ENCODE measurements at regions not wholly inside any gene's neighbourhood (a gene's known extent, or its start where the extent isn't known, plus 50 kb on each side); places are given as distances from the start of the nearest gene placed in this dataset.
A peak's percentile ranks its signal among the peaks of the same experiment; 100 is the strongest.

DNA sequence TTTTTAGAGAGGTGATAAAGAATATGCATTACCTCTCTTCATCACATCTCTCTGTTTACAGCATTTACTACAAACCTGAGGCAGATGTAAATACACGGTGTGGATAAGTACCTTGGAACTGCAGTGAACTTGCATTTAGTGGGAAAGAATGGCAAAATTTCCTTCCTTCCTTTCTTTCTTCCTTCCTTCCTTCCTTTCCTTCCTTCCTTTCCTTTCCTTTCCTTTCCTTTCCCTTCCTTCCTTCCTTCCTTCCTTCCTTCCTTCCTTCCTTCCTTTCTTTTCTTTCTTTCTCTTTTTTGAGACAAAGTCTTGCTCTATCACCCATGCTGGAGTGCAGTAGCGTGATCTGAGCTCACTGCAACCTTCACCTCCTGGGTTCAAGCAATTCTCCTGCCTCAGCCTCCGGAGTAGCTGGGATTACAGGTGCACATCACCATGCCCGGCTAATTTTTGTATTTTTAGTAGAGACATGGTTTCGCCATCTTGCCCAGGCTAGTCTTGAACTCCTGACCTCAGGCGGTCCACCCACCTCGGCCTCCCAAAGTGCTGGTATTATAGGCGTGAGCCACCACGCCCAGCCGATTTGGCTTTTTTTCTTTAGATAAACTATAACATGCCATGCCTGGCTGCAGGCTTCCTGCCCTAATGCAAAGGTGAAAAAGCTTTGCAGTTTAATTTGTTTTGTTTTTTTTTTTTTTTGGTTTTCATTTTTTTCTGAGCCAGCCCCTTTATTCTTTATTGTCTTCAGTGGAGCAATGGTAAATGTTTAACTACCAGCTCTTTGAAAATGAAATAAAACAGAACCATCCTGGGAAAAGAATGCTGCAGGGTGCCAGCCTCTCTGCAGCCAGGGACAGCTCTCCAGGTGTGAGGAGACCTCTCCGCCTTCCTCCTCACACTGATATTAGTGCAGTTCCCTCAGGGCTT is 64.2 kb upstream of the NEDD9 start:
- peak in 1 of 2 donors; percentile 64 for DNase-seq
- H3K27me3 ChIP-seq (ENCODE audit: control insufficient read depth, insufficient read depth, low read length): no peaks in the 10 kb centered on the region
- no peaks in the 10 kb centered on the region for H3K36me3 ChIP-seq (ENCODE audit: control insufficient read depth, insufficient read depth, low read length)
- 50% methylated on average over 2 of the region's 11 CpGs for WGBS (ENCODE audit: insufficient coverage, low lambda C conversion rate)
- H3K27ac ChIP-seq (ENCODE audit: low read length): peak overlapping the region; percentile 47
- peaks cover 20% of the 10 kb centered on the region for H3K4me1 ChIP-seq (ENCODE audit: control insufficient read depth, insufficient read depth, low read length)
- no peak overlapping the region for H3K4me3 ChIP-seq (ENCODE audit: low read length)
- no peaks in the 10 kb centered on the region for H3K9me3 ChIP-seq (ENCODE audit: control insufficient read depth, low read depth, low read length)

DNA sequence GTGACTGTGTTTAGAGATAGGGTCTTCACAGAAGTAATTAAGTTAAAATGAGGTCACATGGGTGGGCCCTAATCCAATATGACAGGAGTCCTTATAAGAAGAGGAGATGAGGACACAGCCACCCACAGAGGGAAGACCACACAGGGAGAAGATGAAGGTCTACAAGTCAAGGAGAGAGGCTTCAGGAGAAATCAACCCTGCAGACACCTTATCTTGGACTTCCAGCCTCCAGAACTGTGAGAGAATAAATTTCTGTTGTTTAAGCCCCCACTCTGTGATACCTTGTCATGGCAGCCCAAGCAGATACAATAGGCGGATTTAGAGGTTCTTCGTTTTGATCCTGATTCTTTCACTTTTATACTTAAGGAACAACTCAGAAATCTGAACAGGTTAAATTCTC is 63.5 kb upstream of the NEDD9 start:
- no peaks in the 10 kb centered on the region for H3K9me3 ChIP-seq (ENCODE audit: control insufficient read depth, low read depth, low read length)
- H3K4me3 ChIP-seq (ENCODE audit: low read length): no peak overlapping the region
- no CpG with 5 or more reads among the region's 2 CpGs for WGBS (ENCODE audit: insufficient coverage, low lambda C conversion rate)
- peaks cover 24% of the 10 kb centered on the region for H3K4me1 ChIP-seq (ENCODE audit: control insufficient read depth, insufficient read depth, low read length)
- no peak for DNase-seq
- no peak overlapping the region for H3K27ac ChIP-seq (ENCODE audit: low read length)
- no peaks in the 10 kb centered on the region for H3K27me3 ChIP-seq (ENCODE audit: control insufficient read depth, insufficient read depth, low read length)
- no peaks in the 10 kb centered on the region for H3K36me3 ChIP-seq (ENCODE audit: control insufficient read depth, insufficient read depth, low read length)

DNA sequence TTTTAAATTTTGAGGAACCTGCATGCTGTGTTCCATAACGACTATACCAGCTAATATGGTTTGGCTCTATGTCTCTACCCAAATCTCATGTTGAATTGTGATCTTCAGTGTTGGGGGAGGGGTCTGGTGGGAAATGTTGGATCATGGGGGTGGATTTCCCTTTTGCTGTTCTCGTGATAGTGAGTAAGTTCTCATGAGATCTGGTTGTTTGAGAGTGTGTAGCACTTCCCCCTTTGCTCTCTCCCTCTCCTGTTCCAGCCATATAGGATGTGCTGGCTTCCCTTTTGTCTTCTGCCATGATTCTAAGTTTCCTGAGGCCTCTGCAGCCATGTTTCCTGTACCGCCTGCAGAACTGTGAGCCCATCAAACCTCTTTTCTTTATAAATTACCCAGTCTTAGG is 61.8 kb upstream of the NEDD9 start:
- WGBS (ENCODE audit: insufficient coverage, low lambda C conversion rate): 100% methylated on average over 1 of the region's 3 CpGs
- Histone ChIP-seq H3K27ac (ENCODE audit: low read length) (no peak overlapping the region), H3K4me1 (ENCODE audit: control insufficient read depth, insufficient read depth, low read length) (peaks cover 24% of the 10 kb centered on the region), H3K9me3 (ENCODE audit: control insufficient read depth, low read depth, low read length) (no peaks in the 10 kb centered on the region), H3K4me3 (ENCODE audit: low read length) (no peak overlapping the region), H3K36me3 (ENCODE audit: control insufficient read depth, insufficient read depth, low read length) (no peaks in the 10 kb centered on the region), H3K27me3 (ENCODE audit: control insufficient read depth, insufficient read depth, low read length) (no peaks in the 10 kb centered on the region)
- DNase-seq: no peak

DNA sequence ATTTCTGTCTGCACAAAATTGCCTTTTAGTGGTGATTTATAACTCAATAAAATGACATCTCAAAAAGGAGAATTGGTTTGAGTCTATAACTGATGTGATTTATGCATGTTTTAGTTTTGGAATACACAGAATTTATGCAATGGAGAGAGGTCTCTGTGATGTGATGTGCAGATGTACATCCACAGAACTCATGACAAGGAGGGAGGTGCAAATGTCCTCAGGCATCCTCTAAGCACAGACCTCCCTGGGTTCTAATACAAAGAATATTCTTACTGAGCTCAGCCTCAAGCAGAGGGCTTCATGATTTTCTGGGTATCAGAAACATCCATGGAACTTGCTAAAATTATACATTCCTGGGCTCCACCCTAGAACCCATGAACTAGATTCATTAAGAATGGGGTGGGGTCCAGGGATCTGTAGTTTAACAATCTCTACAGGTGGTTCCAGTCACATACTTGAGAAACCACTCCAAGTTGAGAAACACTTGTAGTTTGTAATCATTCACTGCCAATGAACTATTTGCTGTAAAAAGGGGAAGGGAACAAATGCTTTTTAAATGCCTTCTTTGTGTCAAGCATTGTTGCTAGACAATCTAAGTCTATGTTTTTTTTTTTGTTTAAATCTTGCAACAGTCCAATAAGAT is 60.2 kb upstream of the NEDD9 start:
- peak overlapping the region; percentile 35 for H3K27ac ChIP-seq (ENCODE audit: low read length)
- DNase-seq: no peak
- H3K27me3 ChIP-seq (ENCODE audit: control insufficient read depth, insufficient read depth, low read length): no peaks in the 10 kb centered on the region
- H3K4me1 ChIP-seq (ENCODE audit: control insufficient read depth, insufficient read depth, low read length): peaks cover 31% of the 10 kb centered on the region
- no peaks in the 10 kb centered on the region for H3K36me3 ChIP-seq (ENCODE audit: control insufficient read depth, insufficient read depth, low read length)
- H3K4me3 ChIP-seq (ENCODE audit: low read length): no peak overlapping the region
- no peaks in the 10 kb centered on the region for H3K9me3 ChIP-seq (ENCODE audit: control insufficient read depth, low read depth, low read length)

DNA sequence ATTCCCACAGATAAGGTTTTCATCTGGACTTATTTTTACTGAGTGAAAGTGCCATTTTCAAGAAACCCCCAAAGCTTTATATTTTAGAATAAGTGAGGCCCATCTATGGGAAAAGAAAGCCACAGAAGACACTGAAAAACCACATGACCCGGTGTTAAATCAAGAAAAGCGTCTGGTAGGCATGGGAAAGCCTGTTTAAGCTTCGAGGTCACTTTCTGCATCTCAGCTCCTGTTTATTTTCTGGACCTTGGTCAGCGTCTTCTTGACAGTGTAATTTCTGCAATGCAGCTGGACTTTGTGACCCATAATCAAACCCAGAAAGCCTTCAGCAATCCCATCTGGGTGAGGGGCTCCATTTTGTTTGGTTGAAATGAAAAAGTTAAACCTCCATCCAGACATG is 59.6 kb upstream of the NEDD9 start:
- 47% methylated on average over 3 of the region's 4 CpGs for WGBS (ENCODE audit: insufficient coverage, low lambda C conversion rate)
- Histone ChIP-seq H3K4me1 (ENCODE audit: control insufficient read depth, insufficient read depth, low read length) (peaks cover 28% of the 10 kb centered on the region), H3K27ac (ENCODE audit: low read length) (peak overlapping the region; percentile 70), H3K36me3 (ENCODE audit: control insufficient read depth, insufficient read depth, low read length) (no peaks in the 10 kb centered on the region), H3K4me3 (ENCODE audit: low read length) (no peak overlapping the region), H3K9me3 (ENCODE audit: control insufficient read depth, low read depth, low read length) (no peaks in the 10 kb centered on the region), H3K27me3 (ENCODE audit: control insufficient read depth, insufficient read depth, low read length) (no peaks in the 10 kb centered on the region)
- DNase-seq: peak; percentile 51 to 75

DNA sequence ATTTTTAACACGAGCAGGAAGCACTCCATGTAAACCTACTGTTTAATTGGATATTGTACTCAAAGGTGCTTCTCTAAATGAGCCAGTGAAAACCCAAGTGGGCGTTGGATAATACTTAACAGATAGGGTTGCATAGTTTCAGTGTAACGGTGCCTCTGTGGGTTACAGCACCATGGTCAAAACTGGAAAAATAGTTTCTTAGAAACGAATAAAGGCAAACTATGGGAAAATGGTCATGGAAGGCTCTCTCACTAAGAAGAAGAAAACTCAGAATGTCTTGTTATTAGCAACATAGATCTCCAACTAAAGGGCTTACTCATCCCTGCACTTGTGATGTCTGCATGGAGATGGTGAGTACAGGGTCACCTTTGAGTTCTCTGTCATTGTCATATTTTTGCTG is 59.1 kb upstream of the NEDD9 start:
- DNase-seq: no peak
- no peaks in the 10 kb centered on the region for H3K36me3 ChIP-seq (ENCODE audit: control insufficient read depth, insufficient read depth, low read length)
- H3K27ac ChIP-seq (ENCODE audit: low read length): peak overlapping the region; percentile 70
- H3K4me1 ChIP-seq (ENCODE audit: control insufficient read depth, insufficient read depth, low read length): peaks cover 25% of the 10 kb centered on the region
- H3K27me3 ChIP-seq (ENCODE audit: control insufficient read depth, insufficient read depth, low read length): no peaks in the 10 kb centered on the region
- H3K4me3 ChIP-seq (ENCODE audit: low read length): no peak overlapping the region
- H3K9me3 ChIP-seq (ENCODE audit: control insufficient read depth, low read depth, low read length): no peaks in the 10 kb centered on the region
- WGBS (ENCODE audit: insufficient coverage, low lambda C conversion rate): 100% methylated on average over 2 of the region's 4 CpGs

DNA sequence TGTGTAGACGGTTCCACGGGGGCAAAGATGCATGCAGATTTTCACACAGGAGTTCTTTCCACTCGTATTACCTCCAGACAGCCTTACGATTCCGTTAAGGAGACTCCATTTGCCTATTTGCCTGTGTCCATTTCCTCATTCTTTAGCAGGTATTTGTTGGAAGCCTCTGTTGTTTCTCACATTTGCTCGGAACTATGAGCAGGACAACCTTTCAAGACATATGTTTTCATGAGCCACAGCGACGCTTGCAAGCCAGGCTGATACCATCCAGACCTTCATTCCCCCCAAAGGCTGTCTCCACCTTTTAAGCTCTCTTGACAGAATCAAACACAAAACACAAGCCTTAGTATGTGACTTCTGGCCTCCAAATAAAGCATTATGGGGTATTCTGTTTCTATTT is 57.6 kb upstream of the NEDD9 start:
- Histone ChIP-seq H3K27ac (ENCODE audit: low read length) (no peak overlapping the region), H3K4me3 (ENCODE audit: low read length) (no peak overlapping the region), H3K27me3 (ENCODE audit: control insufficient read depth, insufficient read depth, low read length) (no peaks in the 10 kb centered on the region), H3K4me1 (ENCODE audit: control insufficient read depth, insufficient read depth, low read length) (peaks cover 24% of the 10 kb centered on the region), H3K9me3 (ENCODE audit: control insufficient read depth, low read depth, low read length) (no peaks in the 10 kb centered on the region), H3K36me3 (ENCODE audit: control insufficient read depth, insufficient read depth, low read length) (no peaks in the 10 kb centered on the region)
- DNase-seq: no peak
- 100% methylated on average over 1 of the region's 8 CpGs for WGBS (ENCODE audit: insufficient coverage, low lambda C conversion rate)

DNA sequence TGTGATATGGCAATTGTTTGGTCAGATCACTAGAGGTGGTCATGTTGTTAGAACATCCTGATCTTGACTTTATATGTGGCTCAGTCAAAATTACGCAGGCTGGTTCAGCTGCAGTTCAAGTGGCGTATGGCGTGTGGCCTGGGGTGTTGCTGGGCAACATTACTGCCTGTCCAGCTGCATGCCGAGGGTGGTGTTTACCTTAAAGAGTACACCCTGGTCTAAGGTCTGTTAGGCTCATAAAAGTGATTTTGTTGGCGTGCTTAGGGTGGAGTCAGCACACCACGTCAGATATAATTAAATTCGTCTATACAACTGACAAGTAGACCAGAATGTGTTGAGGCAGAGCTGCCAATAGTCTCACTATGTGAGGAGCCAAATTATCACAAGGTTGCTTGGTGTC is 55.6 kb upstream of the NEDD9 start:
- no CpG with 5 or more reads among the region's 7 CpGs for WGBS (ENCODE audit: insufficient coverage, low lambda C conversion rate)
- DNase-seq: peak; percentile 90 to 94
- H3K27ac ChIP-seq (ENCODE audit: low read length): peak overlapping the region; percentile 30
- H3K4me1 ChIP-seq (ENCODE audit: control insufficient read depth, insufficient read depth, low read length): peaks cover 24% of the 10 kb centered on the region
- no peak overlapping the region for H3K4me3 ChIP-seq (ENCODE audit: low read length)
- no peaks in the 10 kb centered on the region for H3K9me3 ChIP-seq (ENCODE audit: control insufficient read depth, low read depth, low read length)
- H3K27me3 ChIP-seq (ENCODE audit: control insufficient read depth, insufficient read depth, low read length): no peaks in the 10 kb centered on the region
- H3K36me3 ChIP-seq (ENCODE audit: control insufficient read depth, insufficient read depth, low read length): no peaks in the 10 kb centered on the region

DNA sequence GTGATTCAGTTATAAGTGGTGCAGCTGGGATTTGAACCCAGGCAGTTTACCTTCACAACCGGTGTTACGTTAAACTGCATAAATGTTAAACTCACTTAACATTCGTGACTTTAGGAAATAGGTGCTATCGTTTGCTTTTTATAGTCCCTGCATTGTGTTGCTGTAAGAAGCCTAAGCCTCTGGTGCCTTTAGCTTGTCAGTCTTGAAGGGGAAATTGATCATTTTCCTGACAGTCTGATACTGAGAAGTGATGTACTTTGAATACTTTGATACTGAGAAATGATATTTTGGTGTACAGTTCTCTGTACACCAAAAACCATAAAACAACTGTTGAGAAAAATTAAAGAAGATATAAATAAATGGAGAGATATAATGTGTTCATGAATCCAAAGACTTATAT is 52.5 kb upstream of the NEDD9 start:
- Histone ChIP-seq H3K9me3 (ENCODE audit: control insufficient read depth, low read depth, low read length) (no peaks in the 10 kb centered on the region), H3K4me3 (ENCODE audit: low read length) (no peak overlapping the region), H3K36me3 (ENCODE audit: control insufficient read depth, insufficient read depth, low read length) (no peaks in the 10 kb centered on the region), H3K27ac (ENCODE audit: low read length) (no peak overlapping the region), H3K4me1 (ENCODE audit: control insufficient read depth, insufficient read depth, low read length) (peaks cover 15% of the 10 kb centered on the region), H3K27me3 (ENCODE audit: control insufficient read depth, insufficient read depth, low read length) (no peaks in the 10 kb centered on the region)
- DNase-seq: no peak
- no CpG with 5 or more reads among the region's 4 CpGs for WGBS (ENCODE audit: insufficient coverage, low lambda C conversion rate)

DNA sequence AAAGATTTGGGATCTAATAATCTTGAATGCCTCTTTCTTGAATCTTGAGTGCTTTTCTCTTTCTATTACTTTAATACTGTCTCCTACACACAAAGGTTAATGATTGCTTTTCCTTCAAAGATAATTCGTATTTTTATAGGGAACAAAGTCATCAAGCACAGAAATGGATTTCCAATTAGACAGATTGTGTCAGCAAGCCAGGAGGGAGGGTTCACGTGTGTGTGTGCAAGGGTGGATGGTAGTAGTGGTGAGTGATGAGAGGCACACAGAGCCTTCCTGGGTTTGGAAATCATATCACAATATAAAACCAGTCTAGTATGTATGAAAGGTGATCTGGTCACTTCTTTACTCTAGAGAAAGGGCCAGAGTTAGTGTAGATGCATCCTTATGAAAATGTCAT is 51.2 kb upstream of the NEDD9 start:
- H3K4me1 ChIP-seq (ENCODE audit: control insufficient read depth, insufficient read depth, low read length): peaks cover 15% of the 10 kb centered on the region
- no peak overlapping the region for H3K4me3 ChIP-seq (ENCODE audit: low read length)
- H3K36me3 ChIP-seq (ENCODE audit: control insufficient read depth, insufficient read depth, low read length): no peaks in the 10 kb centered on the region
- no peak overlapping the region for H3K27ac ChIP-seq (ENCODE audit: low read length)
- DNase-seq: peak in 1 of 2 donors; percentile 38
- no CpG with 5 or more reads among the region's 2 CpGs for WGBS (ENCODE audit: insufficient coverage, low lambda C conversion rate)
- H3K27me3 ChIP-seq (ENCODE audit: control insufficient read depth, insufficient read depth, low read length): no peaks in the 10 kb centered on the region
- H3K9me3 ChIP-seq (ENCODE audit: control insufficient read depth, low read depth, low read length): no peaks in the 10 kb centered on the region
